Stimulated activated effector memory CD8-positive, alpha-beta T cell treated with anti-CD3 and anti-CD28 coated beads, Interleukin-12 subunit alpha, Interleukin-12 subunit beta, amount 100 ng/mL, for 72 hours (primary cell): ENCODE measurements at regions not wholly inside any gene's neighbourhood (a gene's known extent, or its start where the extent isn't known, plus 50 kb on each side); places are given as distances from the start of the nearest gene placed in this dataset.
"Not testable (repeated sequence)": the region's sequence is repeated elsewhere in the genome, so short reads cannot be mapped to it uniquely, and the experiment has no call there.

Experiments
- ATAC-seq: fragments of 150-1000 bp; cut with Tn5 transposase; 2 replicates; pipeline ENCODE4 v1.10.0; 2021
- DNase-seq, 2 donors: peaks; one replicate each; pipeline ENCODE4 v3.0.0; 2021 to 2022; ENCODE audit warnings: low spot score in 2 of 2
- H3K27ac Mint-ChIP-seq: one replicate; pipeline ENCODE4 v1.8.0; 2022; ENCODE audit warnings: mild to moderate bottlenecking, mixed read lengths
- H3K36me3 Mint-ChIP-seq: one replicate; pipeline ENCODE4 v1.8.0; 2022; ENCODE audit warnings: mild to moderate bottlenecking, mixed read lengths
- H3K4me1 Mint-ChIP-seq: one replicate; pipeline ENCODE4 v1.8.0; 2022; ENCODE audit warnings: mixed read lengths
- H3K4me3 Mint-ChIP-seq: one replicate; pipeline ENCODE4 v1.8.0; 2022; ENCODE audit warnings: mild to moderate bottlenecking, mixed read lengths
- H3K9me3 Mint-ChIP-seq: one replicate; pipeline ENCODE4 v1.8.0; 2022; ENCODE audit warnings: mixed read lengths

- no peaks in the 10 kb centered on the region for H3K36me3 Mint-ChIP-seq
- ATAC-seq, result no peak
- DNase-seq, result no peak
- H3K27ac Mint-ChIP-seq, result no peak overlapping the region
- peaks cover 21% of the 10 kb centered on the region for H3K9me3 Mint-ChIP-seq
- no peak overlapping the region for H3K4me3 Mint-ChIP-seq
- H3K4me1 Mint-ChIP-seq, result no peaks in the 10 kb centered on the region
Measured at GRCh38 chr5:89698028-89698427, 711.5 kb downstream of the CETN3 start.

GRCh38 chr5:89697581-89697980 lies 712.0 kb downstream of the CETN3 start:
- Mint-ChIP-seq H3K9me3 (peaks cover 21% of the 10 kb centered on the region), H3K27ac (no peak overlapping the region), H3K4me3 (no peak overlapping the region), H3K36me3 (no peaks in the 10 kb centered on the region), H3K4me1 (no peaks in the 10 kb centered on the region)
- DNase-seq, result no peak
- ATAC-seq, result no peak

GRCh38 chr5:89695371-89695770 lies 714.2 kb downstream of the CETN3 start:
- Mint-ChIP-seq H3K27ac (no peak overlapping the region), H3K9me3 (peaks cover 18% of the 10 kb centered on the region), H3K36me3 (no peaks in the 10 kb centered on the region), H3K4me1 (no peaks in the 10 kb centered on the region), H3K4me3 (no peak overlapping the region)
- no peak for ATAC-seq
- no peak for DNase-seq

- no peak overlapping the region for H3K27ac Mint-ChIP-seq
- H3K36me3 Mint-ChIP-seq, result no peaks in the 10 kb centered on the region
- no peak for ATAC-seq
- no peaks in the 10 kb centered on the region for H3K4me1 Mint-ChIP-seq
- H3K9me3 Mint-ChIP-seq, result peaks cover 10% of the 10 kb centered on the region
- H3K4me3 Mint-ChIP-seq, result no peak overlapping the region
- no peak for DNase-seq
Measured at GRCh38 chr5:89694026-89694550, 715.5 kb downstream of the CETN3 start.

- H3K36me3 Mint-ChIP-seq, result no peaks in the 10 kb centered on the region
- ATAC-seq (no peak), DNase-seq (no peak)
- H3K4me1 Mint-ChIP-seq, result no peaks in the 10 kb centered on the region
- no peak overlapping the region for H3K27ac Mint-ChIP-seq
- H3K4me3 Mint-ChIP-seq, result no peak overlapping the region
- H3K9me3 Mint-ChIP-seq, result peaks cover 3% of the 10 kb centered on the region
Measured at GRCh38 chr5:89690331-89690730, 719.2 kb downstream of the CETN3 start.

GRCh38 chr5:89686081-89686765 lies 723.3 kb downstream of the CETN3 start:
- H3K27ac Mint-ChIP-seq, result no peak overlapping the region
- no peak overlapping the region for H3K4me3 Mint-ChIP-seq
- ATAC-seq (no peak), DNase-seq (no peak)
- H3K36me3 Mint-ChIP-seq, result no peaks in the 10 kb centered on the region
- H3K9me3 Mint-ChIP-seq, result peaks cover 12% of the 10 kb centered on the region
- H3K4me1 Mint-ChIP-seq, result no peaks in the 10 kb centered on the region

GRCh38 chr5:89676634-89677033 lies 732.9 kb downstream of the CETN3 start:
- Mint-ChIP-seq H3K4me3 (no peak overlapping the region), H3K4me1 (no peaks in the 10 kb centered on the region), H3K36me3 (no peaks in the 10 kb centered on the region), H3K9me3 (peaks cover 19% of the 10 kb centered on the region), H3K27ac (no peak overlapping the region)
- DNase-seq, result no peak
- no peak for ATAC-seq

GRCh38 chr5:89673019-89673418 lies 736.5 kb downstream of the CETN3 start:
- Mint-ChIP-seq H3K36me3 (no peaks in the 10 kb centered on the region), H3K9me3 (peaks cover 13% of the 10 kb centered on the region), H3K27ac (no peak overlapping the region), H3K4me1 (no peaks in the 10 kb centered on the region), H3K4me3 (no peak overlapping the region)
- no peak for ATAC-seq
- no peak for DNase-seq

- no peaks in the 10 kb centered on the region for H3K4me1 Mint-ChIP-seq
- H3K27ac Mint-ChIP-seq, result no peak overlapping the region
- peaks cover 15% of the 10 kb centered on the region for H3K9me3 Mint-ChIP-seq
- ATAC-seq, result no peak
- no peak overlapping the region for H3K4me3 Mint-ChIP-seq
- DNase-seq, result no peak
- no peaks in the 10 kb centered on the region for H3K36me3 Mint-ChIP-seq
Measured at GRCh38 chr5:89668821-89669220, 740.7 kb downstream of the CETN3 start.

- H3K4me1 Mint-ChIP-seq, result no peaks in the 10 kb centered on the region
- no peaks in the 10 kb centered on the region for H3K36me3 Mint-ChIP-seq
- no peak for ATAC-seq
- no peak for DNase-seq
- H3K4me3 Mint-ChIP-seq, result no peak overlapping the region
- H3K9me3 Mint-ChIP-seq, result peaks cover 19% of the 10 kb centered on the region
- H3K27ac Mint-ChIP-seq, result no peak overlapping the region
Measured at GRCh38 chr5:89662499-89662898, 747.1 kb downstream of the CETN3 start.

GRCh38 chr5:89638871-89639270 lies 755.9 kb upstream of the MEF2C start:
- Mint-ChIP-seq H3K9me3 (peaks cover 19% of the 10 kb centered on the region), H3K36me3 (no peaks in the 10 kb centered on the region), H3K4me3 (no peak overlapping the region), H3K27ac (no peak overlapping the region), H3K4me1 (no peaks in the 10 kb centered on the region)
- no peak for ATAC-seq
- no peak for DNase-seq

- not testable (repeated sequence) for ATAC-seq, DNase-seq, H3K4me1 Mint-ChIP-seq, H3K36me3 Mint-ChIP-seq, H3K4me3 Mint-ChIP-seq, H3K27ac Mint-ChIP-seq
- H3K9me3 Mint-ChIP-seq, result peaks cover 22% of the 10 kb centered on the region
Measured at GRCh38 chr5:89634176-89634575, 751.2 kb upstream of the MEF2C start.

- H3K4me3 Mint-ChIP-seq, H3K27ac Mint-ChIP-seq, H3K36me3 Mint-ChIP-seq, ATAC-seq, DNase-seq, H3K4me1 Mint-ChIP-seq: not testable (repeated sequence)
- H3K9me3 Mint-ChIP-seq, result peaks cover 20% of the 10 kb centered on the region
Measured at GRCh38 chr5:89630064-89630463, 747.1 kb upstream of the MEF2C start.

- ATAC-seq, result no peak
- Mint-ChIP-seq H3K36me3 (no peaks in the 10 kb centered on the region), H3K9me3 (peaks cover 16% of the 10 kb centered on the region), H3K4me3 (no peak overlapping the region), H3K4me1 (no peaks in the 10 kb centered on the region), H3K27ac (no peak overlapping the region)
- DNase-seq, result no peak
Measured at GRCh38 chr5:89628876-89629635, 746.1 kb upstream of the MEF2C start.

- Mint-ChIP-seq H3K9me3 (peaks cover 3% of the 10 kb centered on the region), H3K27ac (no peak overlapping the region), H3K36me3 (no peaks in the 10 kb centered on the region)
Measured at GRCh38 chr5:89615839-89616518, 733.0 kb upstream of the MEF2C start.

More at GRCh38 chr5:89615839-89616518, 733.0 kb upstream of the MEF2C start:
- Mint-ChIP-seq H3K4me1 (no peaks in the 10 kb centered on the region), H3K4me3 (no peak overlapping the region)
- no peak for ATAC-seq
- no peak for DNase-seq
